GM19035 (cell line): ENCODE measurements at regions not wholly inside any gene's neighbourhood (a gene's known extent, or its start where the extent isn't known, plus 50 kb on each side); places are given as distances from the start of the nearest gene placed in this dataset.

ENCODE experiments used
- ATAC-seq: cut with Tn5 transposase; IDR thresholded peaks from one replicate; pipeline ENCODE4 v1.9.1; 2021; ENCODE audit not compliant: unreplicated experiment

DNA sequence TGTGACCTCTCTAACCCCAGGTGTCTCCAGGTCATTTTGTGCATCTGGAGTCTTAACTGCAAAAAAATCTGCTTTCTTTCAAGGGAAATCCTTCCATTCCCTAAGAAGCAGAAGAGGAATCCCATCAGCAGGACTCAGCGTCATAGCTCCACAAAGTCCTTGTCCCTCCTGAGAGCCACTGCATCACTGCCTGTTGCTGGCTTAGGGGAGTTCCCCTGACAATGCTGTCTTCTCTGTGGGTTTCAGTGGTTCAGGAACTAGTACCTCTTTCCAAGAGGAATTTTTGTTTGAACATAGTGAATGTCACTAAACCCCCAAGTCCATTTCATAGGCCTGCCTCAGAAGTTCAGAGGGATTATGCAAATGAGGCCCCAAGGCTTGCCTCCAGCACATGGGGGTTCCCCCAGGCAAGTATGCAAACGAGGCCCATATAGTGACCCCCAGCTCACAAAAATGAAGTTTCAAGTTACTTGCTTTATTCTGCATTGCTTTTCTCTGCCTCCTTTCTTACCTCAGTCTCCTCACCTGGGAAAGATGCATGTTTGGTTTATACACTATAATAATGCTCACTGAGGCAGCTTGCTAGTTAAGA lies 513.9 kb upstream of the MEX3C start:
- peak; percentile 78 for ATAC-seq

DNA sequence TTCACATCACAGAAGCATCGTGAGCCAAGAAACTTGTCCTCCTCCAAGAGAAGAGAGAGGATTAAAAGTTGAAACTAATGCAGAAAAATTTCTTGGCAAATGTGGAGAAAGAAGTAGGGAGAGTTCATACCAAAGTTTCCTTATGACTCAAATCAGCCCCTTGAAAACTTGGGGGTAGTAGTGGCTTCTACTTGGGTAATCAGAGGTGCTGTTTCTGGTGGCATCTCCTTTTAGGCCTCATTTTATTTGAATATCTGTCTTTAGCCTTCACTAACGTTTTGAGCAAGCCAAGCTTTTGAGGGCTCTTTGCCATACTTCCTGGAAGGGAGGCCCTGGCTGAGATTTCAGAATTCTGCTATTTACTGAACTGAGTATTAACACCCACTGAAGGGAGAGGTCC lies 515.3 kb upstream of the MEX3C start:
- no peak for ATAC-seq

DNA sequence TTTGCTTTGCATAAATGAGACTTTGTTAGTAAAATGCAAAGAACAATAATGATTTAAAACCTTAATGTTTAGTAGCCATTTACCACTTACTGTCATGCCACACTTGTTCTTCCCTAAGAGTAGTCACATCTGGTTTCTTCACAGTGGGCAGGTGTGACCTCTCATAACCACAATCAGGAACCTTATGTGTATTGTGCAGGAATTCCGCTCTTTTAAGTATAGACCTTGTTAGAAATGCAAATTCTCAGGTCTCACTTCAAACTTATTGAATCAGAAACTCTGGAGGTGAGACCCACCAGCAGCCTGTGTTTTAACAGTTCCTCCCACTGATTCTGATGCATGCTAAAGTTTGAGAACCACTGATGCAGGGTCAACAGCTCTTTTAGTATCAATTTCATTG lies 518.8 kb upstream of the MEX3C start:
- ATAC-seq = no peak

DNA sequence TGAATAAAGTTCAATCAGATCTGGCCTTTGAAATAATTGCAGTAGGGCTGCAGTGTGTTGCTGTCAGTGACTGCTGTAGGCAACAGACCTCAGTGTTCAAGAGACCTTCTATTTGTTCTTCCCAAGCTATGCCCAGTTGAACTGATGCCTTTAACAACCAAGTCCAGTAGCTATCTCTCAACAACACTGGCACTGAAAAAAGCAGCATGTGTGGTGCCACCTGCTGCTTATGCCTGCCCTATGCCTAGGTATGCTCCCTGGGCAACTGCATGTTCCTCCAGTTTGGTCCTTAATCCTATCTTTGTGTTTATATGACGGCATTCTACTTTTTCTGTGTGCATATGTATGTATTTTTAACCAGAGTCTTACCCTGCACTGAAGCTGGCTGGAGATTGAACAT lies 523.9 kb upstream of the MEX3C start:
- ATAC-seq = no peak

DNA sequence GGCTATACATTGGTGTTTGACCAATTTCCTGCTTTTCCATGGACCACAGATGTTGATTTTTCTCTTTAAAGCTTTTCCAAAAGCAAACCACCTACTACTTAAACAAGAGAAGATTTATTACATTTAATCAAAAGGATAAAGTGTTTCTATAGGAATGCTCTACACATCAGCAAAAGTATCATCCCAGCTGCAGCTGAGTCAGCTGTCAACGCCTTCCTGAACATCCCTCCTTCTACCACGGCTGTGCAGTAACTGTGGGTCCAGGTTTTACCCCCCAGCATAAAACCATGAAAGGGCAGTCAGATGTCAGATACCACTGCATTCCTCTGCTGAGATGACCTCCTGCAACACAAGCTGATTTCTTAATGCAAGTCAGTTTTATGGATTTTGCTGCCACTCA lies 524.5 kb upstream of the MEX3C start:
- ATAC-seq = no peak

DNA sequence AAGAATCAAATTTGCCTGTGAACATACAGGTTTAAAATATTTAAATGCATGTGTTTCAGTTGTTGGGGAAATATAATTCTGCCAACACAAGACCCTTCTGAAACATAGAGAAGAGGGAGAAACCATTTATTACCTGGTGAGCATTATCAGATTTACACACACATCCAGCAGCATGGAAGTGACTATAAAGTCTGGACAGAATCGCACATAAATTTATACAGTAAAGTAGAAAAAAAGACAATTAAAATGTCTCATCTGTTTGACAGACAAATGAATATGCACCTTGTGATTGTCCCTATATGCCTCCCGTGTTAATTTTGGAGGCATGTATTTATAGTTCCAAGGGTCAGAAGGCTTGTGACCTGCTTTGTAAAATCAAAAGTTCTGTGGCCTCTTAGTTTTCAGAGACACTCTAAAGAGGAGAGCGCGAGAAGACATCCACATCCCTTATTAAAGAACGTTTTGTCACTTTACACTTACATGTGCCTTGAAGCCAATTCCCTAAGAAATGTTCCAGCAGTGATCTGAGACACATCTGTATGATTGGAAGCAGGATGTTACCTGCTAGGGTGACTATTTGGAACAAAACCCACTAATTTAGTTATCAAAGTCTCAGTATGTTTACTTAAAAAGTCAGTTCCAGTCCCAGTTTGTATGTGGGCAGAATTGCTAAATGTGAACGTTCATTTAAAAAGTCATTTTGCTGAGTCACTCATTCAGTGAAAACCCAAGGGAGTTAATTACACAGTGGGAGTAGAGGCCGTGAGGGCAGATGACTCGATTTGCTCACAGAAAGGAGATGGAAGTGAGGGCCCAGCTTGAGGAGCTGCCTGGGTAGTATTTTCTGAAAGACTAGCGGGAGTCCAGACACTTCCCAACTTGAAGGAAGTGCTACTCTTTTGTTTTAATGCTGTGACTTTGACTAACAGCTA lies 527.6 kb upstream of the MEX3C start:
- no peak for ATAC-seq

DNA sequence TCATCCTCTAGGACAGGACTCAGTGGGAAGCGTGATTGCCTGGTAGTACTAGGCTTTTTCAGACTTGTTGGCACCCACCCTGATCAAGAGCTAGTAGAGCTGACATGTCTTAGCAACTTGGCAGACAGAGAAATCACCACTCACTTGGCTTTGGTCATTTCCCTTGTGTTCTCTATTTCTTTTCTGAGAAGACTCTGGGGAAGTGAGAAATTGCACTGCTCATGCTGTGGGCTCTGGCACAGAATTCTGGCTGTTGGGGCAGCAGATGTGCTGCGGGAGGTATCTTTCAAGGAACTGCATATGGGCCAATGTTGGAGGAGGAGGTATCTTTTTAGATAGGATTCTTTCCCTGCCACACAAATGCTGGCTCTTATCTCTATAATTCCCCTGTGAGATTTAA lies 529.1 kb upstream of the MEX3C start:
- no peak for ATAC-seq

DNA sequence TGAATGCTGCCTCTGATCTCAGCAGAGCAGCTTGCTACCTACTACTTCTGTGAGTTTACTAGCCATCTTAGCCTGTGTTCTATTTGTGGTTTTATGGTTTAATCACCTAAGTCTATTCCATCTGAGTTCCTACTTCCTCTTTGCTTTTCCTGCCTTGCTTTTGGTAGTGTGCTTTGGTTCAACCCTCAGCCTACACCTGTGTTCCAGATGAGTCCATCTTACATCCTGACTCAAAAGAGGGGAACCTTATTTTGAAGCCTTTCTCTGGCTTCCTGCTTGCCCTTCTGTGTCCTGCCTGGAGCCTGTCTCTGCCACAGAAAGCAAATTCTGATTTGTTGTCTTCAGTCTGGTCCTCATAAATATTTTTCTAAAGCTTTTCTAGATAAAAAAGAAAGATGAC lies 530.3 kb upstream of the MEX3C start:
- peak; percentile 41 for ATAC-seq

DNA sequence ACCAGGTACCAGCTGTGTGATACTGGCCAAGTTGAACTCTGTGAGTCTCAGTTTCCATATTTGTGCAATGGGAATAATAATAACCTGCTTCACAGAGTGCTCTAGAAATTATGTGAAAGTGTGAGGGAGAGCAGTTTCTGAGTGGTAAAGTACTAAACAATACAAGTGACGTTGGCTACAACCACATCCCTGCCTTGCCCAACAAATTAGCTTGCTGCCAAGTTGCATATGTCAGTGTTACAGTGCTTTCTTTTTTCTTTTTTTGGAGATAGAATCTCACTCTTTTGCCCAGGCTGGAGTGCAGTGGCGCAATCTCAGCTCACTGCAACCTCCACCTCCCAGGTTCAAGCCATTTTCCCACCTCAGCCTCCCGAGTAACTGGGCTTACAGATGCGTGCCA lies 533.6 kb upstream of the MEX3C start:
- ATAC-seq = no peak

DNA sequence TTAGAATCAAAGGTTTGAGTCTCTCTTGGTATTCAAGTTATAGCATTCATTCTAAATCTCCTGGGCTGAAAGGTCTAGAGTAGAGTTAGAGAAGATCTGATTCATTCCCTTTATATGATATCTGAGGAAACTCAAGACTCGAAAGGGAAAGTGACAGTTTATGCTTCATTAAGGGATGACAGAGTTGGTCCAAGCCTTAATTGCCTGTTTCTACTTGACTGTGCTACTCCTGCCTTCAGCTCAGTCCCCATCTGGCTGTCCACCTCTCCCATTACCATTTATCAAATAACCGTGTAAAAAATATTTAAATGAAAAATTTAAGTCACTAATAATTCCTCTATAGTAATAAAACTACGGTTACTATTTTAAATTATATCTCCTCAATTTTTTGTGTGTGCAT lies 537.1 kb upstream of the MEX3C start:
- no peak for ATAC-seq

DNA sequence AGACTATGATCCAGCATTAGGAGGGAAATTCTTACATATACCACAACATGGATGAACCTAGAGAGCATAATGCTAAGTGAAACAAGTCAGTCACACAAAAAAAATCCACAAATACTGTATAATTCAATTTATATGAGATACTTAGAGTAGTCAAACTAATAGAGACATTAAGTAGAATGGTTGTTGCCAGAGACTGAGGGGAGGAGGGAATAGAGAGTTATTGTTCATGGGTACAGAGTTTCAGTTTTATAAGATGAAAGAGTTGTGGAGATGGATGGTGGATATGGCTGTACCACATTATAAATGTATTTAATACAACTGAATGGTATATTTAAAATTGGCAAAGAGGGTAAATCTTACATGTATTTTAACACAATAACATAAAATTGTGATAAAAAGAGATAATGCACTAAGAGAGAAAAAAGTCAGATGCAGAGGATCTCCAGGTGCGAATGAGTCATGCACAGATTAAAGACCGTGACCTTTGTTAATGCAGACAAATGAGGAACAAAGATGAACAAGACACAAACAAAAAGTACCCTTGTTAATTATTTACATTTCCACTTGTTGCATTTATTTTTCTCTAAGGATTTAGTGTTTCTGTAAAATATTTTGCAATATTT lies 541.7 kb upstream of the MEX3C start:
- no peak for ATAC-seq

DNA sequence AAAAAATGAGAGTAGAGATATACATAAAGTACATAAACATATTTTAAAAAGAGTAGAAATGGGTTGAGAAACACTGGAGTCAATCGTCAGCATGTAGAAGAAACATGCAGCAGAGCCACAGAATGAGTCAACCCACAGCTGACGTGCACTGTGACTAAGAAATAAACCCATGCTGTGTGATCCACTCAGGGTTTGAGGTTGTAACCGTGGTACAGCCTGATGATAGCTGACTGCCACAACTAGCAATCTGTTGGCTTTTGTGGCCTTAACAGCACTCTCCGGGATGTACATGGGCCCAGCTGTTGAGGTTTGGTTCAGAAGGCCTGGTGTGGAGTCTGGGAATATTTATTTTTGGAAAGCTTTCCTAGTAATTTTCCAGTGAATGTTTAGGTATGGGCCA lies 554.4 kb upstream of the MEX3C start:
- ATAC-seq = no peak

DNA sequence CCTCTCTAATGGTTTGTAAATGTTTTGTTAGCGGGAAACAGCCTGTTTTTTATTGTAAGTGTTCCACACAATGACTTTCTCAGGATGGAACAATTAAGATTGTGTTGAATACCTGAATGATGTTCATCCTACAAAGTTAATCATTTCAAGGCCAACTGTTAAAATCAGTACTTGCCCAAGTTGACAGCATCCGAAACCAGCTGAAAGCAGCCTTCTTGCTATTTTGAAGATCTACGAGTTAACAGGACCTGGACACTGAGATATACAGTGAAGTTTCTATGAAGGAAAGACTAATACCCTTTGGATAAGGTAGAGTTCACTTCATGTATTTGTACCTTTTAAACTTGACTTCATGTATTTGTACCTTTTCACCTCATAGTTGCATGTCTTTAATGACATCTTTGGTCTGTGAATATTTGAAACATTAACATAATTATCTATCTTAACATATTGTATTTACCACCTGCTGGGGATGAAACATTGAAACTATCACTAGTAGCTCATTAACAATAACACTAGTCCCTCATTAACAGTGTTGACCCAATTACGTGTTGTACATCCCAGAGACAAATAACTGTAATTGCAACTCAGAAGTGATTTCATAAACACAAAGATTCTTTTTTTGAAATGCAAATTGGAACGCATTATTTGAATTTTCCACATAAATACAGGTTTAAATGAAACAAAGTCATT lies 556.0 kb upstream of the MEX3C start:
- ATAC-seq = no peak

DNA sequence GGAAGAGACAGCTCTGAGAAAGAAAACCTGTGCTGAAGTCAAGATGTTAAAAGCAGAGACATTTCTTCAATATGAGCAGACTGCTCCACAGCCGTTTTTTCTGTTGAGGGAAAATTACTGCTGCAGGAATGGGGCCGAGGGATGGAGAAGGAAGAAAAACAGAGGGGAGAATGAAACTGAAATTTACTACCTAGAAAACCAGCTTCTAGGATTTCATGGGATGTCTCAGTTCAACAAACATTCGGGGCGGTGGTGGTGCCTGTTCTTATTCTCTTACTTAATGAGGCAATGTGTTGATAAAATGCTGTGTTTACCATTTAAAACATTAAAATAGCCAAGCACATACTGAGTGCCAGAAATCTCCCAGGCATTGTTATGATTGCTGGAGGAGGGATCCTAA lies 557.1 kb upstream of the MEX3C start:
- no peak for ATAC-seq

DNA sequence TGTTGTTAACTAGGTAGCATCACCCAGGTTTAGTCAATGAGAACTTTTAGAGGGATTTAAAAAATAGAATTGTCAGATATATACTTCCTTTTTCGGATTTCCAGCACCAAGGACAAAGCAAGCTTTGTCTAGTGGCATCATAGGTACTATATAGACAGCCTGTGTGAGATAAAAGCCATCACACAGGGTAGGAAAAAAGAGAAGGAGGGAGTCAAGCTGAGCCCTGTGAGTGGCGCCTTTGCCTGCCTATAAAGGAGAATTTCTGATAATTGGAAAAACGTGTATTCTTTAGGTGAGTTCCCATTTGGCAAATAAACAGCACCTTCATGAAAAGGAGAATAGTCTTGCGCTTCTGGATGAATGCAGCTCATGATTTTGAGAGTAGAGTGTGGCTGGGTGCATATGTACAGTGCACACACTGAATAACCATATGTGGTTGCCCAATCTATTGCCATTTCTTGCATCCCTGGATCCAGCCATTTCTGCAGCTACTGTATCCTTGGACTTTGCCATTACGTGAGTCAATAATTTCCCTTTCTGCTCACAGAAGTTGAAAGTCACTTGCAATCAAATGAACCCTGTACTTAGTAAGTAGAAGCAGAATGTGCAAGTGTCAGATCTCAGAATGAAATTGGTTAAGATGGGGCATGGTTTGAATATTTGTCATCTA lies 559.9 kb upstream of the MEX3C start:
- ATAC-seq = no peak

DNA sequence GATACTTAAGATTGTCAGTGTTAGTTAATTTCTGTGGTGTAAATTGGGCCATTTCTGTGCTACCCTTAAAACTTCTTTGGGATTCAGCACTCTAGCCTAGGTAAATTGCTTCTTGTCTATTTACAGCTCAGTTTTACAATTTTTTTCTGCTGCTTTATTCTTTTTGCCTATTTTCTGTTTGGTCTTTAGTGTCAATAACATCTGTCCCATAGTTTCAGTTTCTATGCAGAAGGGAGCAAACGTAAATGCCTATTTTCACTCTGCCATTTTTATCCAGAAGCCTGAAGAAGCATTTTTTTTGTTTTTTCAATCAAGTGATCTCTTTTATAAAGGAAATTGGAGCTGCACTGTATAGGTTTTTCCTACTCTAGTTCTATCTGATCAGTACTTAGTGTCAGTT lies 564.9 kb upstream of the MEX3C start:
- no peak for ATAC-seq

DNA sequence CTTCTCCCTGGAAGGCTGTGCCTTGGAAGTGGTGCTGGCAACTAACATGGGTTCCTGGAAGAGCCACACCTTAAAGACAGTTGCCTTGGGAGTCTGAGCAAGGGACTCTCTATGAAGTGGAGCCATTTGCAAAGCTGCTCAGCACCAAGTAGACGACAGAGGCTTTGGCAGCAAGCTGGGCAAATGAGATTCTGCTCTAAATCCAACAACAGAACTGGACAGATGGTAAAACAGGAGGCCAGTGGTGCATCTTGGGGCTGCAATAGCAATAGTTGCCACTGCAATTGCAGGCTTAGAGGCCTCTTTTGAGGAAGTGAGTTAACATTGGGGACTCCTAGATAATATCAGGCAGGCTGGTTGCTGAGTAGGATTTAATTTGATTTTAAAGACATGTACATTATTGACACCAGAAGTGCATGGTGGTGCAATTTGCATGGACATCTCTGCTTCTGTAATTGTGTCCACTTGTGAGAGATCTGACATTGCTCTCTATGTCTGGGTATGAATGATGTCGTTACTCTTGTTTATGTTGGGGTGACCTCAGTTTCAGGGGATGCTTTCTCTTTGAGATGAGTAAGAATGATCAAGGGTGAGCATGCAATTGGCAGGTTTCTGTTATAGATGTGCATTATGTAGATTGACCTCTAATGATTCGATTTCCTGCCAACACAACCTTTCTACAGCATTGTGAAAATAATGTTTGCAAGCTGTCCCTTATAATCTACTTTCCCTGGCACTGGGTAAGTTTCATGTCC lies 568.3 kb upstream of the MEX3C start:
- no peak for ATAC-seq

DNA sequence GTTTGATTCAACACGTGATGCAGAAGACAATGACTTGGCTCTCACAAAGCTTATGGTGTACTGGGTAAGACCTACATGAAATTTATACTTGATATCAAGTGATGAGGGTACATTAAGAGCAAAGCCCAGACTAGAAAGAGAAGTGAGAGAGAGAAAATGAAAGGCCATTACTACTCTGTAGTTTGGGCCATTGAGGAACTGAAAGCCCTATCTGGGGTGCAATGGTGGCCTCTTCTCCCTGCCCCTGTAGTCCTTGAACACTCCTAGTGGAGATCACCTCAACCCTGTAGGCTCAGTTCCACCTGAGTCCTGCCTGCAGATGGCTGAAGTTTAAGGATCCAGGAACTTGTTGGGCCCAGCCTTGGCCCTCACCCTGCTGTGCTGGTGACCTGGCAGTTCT lies 569.8 kb upstream of the MEX3C start:
- ATAC-seq = no peak

DNA sequence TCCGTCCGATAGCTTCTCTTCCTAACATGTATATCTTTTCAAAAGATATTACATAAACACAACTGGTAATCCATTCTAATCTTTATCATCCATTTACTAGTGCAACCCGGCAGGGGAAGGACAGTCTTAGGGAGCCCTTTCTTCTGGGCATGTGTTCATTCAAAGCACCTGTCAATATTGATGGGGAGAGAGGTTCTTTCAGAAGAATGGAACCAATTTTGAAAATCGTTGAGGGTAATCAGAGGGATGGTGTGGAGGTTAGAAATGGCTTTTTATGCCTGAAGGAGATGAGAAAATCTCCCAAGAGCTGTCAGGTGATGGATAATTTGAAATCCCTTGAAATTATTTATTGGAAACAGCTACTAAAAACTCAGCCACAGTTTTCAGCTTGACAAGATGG lies 561.9 kb upstream of the DCC start:
- no peak for ATAC-seq

DNA sequence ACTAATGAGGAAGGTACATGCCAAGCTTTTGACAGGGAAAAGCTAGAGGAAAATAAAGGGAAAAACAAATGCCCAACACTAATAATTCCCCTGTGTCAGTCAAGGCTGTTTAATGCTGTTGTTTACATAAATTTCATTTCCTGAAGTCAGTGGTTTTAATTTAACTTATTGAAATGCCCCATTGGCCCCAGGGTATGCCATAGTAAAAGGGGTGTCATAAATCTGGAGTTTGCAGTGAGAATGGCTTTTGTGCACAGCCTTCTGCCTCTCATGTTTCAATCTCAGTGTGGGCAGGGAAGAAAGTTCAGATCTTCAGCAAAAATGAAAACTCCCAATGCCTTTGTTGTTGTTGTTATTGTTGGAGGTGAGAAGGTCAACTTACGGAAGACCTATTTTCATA lies 550.1 kb upstream of the DCC start:
- no peak for ATAC-seq
